ENCODE measurements at regions not wholly inside any gene's neighbourhood (a gene's known extent, or its start where the extent isn't known, plus 50 kb on each side); places are given as distances from the start of the nearest gene placed in this dataset.
"Not testable (repeated sequence)": the region's sequence is repeated elsewhere in the genome, so short reads cannot be mapped to it uniquely, and the experiment has no call there.

DNA sequence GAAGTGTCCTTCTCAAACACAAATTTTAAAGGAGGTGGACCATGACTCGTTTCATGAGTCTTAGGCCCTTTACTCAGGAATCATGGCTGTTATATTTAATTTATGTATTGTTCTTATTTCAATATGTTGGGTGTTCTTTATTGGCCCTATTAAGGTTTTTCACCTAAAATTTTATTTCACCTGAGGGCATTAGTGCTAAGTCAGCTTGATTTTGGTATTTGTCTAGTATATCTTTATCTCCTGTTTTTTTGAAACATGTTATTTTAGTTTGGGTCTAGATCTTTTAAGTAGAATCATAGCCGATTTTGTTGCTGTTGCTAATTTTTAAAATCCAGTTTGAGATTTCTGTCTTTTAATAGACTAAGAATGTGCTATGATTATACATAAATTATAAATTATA lies 430.4 kb downstream of the RPS6KC1 start:
- FAIRE-seq, result peak; percentile 33

DNA sequence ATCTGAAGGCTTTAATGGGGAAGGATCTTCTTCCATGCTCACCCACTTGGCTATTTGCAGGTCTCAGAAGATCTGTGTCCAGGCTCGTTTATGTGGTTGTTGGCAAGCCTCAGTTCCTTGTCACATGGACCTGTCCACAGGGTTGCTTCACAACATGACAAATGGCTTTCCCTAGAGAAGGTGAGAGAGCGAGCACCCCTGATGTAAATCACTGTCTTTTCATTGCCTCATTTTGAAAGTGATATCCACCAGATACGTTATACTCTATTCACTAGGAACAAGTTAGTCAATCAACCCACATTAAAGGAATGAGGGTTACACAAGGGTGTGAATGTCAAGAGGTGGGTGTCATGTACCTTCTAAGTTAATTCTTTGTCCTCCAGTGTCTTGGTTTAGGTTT lies 433.3 kb downstream of the RPS6KC1 start:
- no peak for FAIRE-seq

DNA sequence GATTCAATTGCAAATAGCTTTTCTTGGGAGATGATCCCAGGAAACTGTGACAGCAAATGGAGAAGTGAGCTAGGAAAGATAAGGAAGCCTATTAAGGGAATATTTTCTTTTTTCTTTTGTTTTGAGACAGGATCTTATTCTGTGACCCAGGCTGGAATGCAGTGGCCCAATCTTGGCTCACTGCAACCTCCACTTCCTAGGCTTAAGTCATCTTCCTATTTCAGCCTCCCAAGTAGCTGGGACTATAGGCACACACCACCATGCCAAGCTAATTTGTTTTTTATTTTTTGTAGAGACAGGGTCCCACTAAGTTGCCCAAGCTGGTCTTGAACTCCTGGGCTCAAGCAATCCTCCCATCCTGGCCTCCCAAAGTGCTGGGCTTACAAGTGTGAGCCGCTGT lies 433.7 kb downstream of the RPS6KC1 start:
- no peak for FAIRE-seq

DNA sequence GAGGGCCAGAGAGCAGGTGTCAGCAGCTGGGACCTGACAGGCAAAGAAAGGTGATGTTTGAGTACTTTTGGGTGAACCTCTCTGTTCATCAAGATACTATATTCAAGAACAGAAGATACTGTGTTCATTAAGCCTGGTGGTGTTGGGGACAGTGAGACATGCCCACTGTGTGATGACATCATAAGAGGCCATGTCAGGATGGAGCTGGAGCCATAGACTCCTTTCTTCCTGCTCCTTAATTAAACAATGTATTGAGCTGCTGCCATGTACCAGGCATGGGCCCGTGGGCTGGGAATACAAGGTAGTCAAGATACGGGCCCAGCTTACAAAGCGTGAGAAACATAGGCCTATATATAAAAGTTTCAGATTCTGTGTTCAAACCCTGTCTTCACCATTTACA lies 435.4 kb downstream of the RPS6KC1 start:
- no peak for FAIRE-seq

DNA sequence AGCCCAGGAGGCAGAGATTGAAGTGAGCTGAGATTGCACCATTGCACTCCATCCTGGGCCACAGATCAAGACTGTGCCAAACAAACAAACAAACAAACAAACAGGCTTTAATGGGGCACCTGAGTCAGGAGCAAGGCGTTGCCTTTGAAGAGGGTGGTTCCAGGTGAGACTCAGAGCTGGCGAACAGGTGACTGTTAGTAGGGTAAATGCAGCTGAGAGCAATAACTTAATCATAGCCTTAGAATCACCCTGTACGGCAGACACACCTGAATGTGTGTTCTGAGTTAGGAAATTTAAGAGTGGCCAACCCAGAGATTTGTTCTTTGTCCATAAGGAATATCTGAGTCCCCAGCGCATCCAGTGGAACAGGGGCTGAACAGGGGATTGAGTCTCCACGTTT lies 440.4 kb downstream of the RPS6KC1 start:
- FAIRE-seq, result no peak

DNA sequence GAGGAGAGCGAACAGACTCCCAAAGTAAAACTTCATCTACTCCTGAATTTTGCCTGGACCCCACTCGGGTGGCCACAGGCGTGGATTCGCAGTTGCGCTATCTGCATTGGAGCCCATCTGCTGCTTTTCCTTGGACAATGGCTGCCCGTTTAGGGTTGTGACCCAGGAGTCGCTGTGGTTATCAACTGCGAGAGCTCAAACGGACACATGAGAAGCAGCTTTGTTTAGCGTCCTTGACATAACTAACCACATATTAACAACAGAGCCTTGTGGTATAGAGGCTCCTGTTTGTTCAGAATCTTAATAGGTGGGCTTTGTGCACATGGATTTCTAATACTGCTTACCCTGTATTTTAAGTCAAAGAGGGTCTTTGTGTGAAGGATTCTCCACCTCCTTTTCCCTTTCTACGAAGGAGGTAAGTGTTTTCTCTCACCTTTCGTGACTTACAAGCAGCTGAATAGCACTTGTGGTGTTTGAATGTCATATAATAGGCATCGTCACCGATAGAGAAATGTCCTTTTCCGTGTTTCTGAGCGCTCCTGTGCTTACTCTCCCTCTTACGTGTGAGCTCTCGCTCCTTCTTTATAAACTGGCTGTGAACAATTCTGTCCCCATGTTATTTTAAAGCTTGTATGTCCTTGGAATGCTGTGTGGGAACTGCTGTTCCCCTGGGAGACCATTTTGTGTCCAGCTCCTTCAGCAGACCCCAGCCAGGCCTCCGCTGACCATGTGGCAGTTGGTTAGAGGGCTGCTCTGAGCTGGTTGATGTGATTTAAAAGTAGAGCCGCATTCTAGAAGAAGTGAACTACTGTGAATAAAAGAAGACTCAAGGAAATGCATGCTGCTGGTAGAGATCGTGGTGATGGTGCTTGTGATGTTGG lies 441.4 kb downstream of the RPS6KC1 start:
- FAIRE-seq, result no peak

DNA sequence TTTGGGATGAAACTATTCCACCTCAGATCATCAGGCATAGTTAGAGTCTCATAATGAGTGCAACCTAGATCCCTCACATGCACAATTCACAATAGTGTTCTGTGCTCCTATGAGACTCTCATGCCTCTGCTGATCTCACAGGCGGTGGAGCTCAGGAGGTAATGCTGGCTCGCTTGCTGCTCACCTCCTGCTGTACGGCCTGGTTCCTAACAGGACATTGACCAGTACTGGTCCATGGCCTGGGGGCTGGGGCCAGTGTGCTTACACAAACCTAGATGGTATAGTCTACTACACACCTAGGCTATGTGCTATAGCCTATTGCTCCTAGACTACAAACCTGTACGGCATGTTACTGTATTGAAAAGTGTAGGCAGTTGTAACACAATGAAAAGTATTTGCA lies 448.4 kb downstream of the RPS6KC1 start:
- no peak for FAIRE-seq

DNA sequence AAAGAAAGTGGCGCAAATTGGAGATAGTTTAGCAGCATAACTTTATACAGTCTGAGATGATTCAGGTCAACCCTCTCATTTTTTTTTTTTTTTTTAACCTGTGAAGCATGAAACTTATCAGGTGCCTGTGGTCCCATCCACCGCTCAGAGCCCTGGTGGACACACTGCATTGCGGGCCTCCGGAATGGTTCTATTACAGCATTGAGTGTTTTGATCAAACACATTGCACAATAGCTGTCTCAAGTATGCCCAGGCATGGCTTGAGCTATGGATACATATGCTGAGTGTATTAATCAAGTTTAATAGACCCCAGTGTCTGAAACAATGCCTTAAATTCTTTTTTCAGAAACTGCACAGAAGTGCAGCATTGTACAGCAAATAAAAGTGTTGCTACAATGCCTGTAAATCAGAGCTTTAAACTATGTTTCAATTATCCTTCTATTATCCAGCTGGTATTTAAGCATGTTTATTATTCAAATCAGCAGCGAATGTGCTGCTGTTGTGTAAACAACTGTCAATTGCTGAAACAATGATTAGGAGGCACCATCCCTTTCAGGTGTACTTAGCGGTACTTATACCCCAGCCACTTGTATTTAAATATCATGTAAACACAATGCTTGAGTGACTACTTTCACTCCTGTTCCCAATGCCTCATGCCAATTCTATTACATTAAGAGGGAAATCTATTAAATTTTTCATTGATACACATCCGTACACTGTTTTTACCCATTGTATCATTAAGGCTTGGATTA lies 456.6 kb downstream of the RPS6KC1 start:
- FAIRE-seq, result no peak

DNA sequence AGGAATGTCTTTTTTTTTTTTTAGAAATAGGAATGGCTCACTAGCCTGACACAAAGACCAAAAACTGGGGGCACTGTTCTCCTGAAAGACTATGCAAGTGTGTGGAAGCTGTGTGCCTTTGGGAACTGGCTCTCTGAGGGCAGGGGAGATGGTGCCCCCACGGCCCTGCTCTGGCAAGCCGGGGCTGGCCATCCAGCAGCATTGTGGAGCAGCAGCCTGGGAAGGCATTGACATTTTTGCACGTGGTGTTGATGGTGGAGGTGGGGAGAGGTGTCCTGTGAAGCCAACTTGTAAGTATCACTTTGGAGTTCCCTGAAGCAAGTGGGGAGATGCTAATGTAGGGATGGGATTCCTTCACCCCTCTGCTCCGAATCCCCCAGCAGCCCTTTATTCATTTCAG lies 460.1 kb downstream of the RPS6KC1 start:
- no peak for FAIRE-seq

DNA sequence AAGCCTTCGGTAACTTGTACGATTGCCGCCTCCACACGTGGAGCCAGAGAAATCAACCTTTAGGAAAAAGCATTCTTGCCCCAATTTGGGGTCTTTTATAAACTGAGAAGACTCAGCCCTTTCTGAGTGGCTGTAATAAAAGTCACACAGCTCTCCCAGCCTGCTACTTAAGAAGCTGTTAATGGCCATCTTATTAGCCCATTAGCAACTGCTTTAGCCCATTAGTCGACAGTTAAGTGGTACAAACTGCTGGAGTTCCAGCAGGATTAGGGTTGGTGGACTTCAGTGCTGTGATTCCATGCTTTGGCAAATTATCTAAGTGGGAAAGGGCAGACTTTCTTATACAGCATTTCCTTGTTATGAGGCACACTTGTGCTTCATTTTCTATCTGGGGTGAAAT lies 461.3 kb downstream of the RPS6KC1 start:
- FAIRE-seq, result no peak

DNA sequence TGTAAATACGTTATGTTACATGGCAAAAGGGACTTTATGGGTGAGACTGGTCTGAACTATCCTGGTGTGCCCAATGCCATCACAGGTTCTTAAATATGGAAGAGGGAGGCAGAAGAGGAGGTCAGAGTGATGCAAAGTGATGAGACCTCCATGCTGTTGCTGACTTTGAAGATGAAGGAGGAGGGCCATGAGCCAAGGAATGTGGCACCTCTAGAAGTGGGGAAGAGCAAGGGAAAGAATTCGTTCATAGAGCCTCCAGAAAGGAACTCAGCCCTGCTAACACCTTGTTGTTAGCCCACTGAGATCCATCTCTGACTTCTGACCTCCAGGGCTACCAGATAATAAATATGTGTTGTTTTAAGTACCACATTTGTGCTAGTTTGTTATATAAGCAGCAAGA lies 462.0 kb downstream of the RPS6KC1 start:
- no peak for FAIRE-seq

DNA sequence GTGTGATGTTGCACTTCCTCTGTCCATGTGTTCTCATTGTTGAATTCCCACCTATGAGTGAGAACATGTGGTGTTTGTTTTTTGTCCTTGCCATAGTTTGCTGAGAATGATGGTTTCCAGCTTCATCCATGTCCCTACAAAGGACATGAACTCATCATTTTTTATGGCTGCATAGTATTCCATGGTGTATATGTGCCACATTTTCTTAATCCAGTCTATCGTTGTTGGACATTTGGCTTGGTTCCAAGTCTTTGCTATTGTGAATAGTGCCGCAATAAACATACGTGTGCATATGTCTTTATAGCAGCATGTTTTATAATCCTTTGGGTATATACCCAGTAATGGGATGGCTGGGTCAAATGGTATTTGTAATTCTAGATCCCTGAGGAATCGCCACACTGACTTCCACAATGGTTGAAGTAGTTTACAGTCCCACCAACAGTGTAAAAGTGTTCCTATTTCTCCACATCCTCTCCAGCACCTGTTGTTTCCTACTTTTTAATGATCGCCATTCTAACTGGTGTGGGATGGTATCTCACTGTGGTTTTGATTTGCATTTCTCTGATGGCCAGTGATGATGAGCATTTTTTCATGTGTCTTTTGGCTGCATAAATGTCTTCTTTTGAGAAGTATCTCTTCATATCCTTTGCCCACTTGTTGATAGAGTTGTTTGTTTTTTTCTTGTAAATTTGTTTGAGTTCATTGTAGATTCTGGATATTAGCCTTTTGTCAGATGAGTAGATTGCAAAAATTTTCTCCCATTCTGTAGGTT lies 463.6 kb downstream of the RPS6KC1 start:
- not testable (repeated sequence) for FAIRE-seq

DNA sequence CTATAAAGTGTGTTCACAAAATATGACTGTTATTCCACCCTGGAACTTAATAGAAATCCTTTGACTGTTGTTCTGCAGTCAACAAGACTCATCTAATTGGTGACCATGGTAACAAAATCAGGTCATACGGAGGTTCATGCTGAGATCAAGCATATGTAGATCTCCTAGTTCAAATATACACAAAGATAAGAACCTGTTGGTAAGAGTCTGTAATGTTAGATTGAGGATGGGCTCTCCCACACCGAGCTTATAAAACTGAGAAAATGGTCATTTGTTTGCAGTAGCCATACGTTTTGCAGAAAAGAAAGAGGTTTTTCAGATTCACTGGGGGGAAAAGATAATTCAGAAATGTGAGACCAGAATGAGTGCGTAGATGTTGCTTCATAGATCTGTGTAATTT lies 468.1 kb downstream of the RPS6KC1 start:
- no peak for FAIRE-seq

DNA sequence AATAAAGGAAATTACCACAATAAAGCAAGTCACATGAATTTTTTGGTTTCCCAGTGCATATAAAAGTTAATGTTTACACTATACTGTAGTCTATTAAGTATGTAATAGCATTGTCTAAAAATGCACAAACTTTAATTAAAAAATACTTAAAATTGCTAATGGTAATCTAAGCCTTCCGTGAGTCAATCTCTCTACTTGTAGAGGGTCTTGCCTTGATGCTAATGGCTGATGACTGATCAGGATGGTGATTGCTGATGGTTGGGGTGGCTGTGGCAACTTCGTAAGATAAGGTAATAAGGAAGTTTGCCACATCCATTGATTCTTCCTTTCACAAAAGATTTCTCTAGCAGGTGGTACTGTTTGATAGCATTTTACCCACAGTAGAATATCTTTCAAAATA lies 466.6 kb upstream of the PROX1 start:
- no peak for FAIRE-seq

DNA sequence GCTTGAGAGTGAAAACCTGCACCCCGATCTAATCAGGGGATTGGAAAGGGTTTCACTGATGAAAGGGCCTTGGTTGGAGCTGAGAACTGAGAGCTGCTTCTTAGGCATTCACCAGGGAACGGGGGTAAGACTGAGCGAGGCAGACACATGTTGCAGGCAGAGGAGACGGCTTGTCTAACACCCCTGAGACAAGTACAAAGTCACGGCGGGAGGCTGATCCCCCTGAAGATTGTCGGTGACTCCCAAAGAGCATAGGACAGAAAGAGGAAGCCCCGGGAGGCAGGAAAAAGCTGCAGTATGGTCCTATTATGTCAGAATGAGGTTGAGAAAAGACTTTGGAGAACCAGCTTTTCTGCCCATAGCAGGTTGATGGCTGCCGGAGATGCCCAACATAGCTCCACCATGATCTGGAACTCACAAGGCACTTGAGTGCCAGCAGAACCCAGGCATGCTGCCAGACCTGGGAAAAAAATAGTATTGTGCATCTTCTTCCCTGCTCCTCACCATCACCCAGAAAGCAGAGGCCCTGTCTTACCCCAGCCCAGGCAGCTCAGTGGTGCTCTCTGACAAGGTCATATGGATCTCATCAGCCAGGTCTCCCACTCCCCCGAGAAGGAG lies 463.9 kb upstream of the PROX1 start:
- FAIRE-seq, result no peak

DNA sequence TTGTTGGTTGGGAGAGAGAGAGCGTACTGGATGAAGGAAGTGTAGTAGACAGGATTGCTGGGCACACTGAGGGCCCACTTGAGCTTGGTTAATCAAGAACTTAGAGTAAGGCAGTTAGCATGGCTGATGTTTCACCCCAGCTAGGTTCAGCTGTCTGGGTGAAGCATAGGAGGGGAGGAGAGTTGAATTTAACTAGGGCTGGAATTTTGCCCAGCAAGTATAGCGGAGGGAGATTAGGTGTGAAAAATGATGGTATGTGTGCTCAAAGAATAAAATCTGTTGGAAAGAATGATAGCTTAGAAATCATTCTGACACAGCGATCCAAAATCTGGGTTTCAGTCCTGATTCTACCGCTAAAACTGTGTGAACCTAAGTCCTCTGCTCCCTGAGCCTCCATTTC lies 461.5 kb upstream of the PROX1 start:
- FAIRE-seq, result no peak

DNA sequence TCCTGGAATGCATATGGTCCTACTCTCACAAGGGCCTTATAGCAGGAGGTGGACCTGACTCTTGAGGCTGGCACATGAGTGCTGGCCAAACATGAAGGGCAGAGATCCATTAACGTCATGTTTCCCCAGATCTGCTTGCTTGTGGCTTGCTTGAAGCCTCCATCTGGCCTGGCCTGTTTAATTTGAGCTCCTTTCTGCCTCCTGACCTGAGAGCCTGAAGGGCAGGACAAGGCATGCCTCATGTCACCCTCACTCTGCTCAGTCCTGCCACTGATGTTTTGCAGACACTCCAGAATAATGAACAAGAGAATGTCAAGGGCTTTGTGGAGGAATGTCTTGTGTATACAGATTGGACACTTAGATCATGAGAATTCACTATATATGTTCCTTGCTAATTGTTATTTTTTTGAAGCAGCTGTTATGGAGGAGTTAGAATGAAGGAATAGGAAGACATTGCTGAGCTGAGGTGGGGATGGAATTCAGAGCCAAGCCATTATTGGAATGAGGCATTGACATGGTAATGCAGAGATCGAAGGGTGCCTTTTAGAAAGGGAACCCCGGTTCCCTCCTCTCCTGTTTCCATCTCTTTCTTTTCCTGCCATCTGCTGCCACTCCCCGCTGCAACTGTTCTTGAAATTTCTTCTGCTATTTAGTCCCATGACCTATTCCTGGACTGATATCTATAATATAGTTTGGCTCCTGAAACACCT lies 457.0 kb upstream of the PROX1 start:
- no peak for FAIRE-seq

DNA sequence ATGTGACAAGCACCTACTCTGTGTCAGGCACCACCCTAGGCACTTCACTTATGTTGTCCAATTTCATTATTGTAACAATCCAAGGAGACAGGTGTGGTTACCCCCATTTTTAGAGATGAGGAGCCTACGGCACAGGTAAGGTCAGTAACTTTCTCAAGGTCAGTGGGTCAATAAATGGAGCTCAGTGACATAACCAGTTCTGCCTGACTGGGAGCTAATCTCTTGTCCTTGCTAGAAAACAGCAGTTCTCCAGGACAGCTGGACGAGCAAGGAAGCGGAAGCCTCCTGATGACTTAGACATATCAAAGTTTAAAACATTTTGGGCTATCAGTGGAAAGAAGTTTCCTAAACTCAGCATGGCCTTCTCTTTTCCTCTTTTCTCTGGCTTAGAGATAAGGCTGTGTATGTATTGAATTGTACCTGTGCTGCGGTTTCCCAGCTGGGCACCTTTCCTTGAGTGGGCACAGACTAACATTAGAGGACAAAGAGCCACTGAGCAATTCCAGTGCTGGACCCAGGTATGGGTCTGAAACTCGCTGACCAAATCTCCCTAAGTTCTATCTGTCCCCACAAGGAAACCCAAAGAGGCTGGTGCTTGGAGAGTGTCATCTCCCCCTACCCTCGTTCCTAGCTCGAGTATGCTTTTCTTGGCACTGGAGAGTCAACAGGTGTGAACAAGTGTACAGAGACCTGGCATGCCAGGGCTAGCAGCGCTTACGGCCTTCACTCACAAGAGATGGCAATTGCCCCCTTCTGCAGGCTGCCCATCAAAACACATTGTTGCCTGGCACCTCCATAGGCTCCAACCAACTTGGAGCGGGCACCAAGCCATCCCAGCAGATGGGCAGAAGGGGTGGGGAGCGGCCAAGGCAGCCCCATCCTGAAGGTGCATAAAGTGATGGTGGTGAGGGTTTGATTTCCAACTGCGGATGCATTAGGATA lies 456.1 kb upstream of the PROX1 start:
- no peak for FAIRE-seq

DNA sequence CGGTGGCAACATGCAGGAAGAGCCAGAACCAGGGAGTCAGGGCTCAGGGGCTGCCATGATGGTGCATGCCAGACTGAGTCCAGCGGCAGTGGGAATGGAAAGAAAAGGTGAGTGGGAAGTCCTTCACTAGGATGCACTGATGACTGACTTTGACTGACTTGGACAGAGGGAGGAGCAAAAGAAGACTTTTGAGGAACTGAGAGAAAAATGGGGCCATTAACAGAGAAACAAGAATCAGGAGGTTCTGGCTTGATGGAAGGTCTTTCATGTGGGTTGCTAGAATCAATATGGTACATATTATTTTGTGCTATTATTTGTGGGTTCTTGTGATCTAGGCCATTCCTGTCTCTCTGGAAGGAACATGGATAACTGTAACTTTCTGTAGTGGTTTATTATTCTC lies 454.6 kb upstream of the PROX1 start:
- no peak for FAIRE-seq

DNA sequence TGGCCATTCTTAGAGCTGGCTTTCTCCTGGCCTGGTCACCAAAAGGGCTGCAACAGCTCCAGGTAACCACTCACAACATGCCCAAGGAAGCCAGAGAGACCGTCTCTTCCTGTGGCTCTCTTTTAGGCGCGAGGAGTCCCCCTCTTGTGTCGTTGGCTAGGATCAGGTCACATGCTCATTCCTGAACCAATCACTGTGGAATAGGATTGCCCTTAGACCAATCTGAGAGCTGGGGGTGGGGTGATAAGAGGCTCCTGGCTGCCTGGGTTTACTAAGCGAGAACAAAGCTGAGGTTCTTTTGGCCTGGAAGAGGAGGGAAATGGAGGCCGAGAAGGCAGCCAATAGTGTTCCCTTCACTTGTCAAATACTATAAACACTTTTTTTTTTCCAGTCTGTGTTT lies 452.1 kb upstream of the PROX1 start:
- no peak for FAIRE-seq

DNA sequence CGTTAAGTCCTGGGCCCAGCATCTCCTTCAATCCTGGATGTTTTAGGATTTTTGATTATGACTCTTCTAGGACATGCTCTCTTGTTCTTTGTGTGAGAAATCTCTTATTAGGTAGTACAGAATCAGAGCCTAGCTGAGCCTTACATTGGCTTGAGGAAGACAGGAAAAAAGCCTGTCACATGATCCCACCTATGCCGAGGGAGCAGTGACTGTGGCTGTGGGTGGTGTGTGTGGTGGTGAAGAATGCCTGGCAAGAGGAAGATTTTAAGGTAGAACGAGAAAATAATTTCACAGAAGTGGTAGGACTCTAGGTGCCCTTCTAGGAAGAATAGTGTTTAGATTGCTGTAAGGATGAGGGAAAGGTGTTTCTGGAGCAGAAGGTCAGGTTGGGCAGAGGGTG lies 449.5 kb upstream of the PROX1 start:
- no peak for FAIRE-seq

All from TTC549 (cell line).